ENCODE measurements at regions not wholly inside any gene's neighbourhood (a gene's known extent, or its start where the extent isn't known, plus 50 kb on each side); places are given as distances from the start of the nearest gene placed in this dataset.

- Histone ChIP-seq H3K4me1 (ENCODE audit: control insufficient read depth, insufficient read depth, low read length) (no peaks in the 10 kb centered on the region), H3K9me3 (ENCODE audit: control insufficient read depth, low read length) (no peaks in the 10 kb centered on the region), H3K27me3 (ENCODE audit: control insufficient read depth, insufficient read depth, low read length) (no peaks in the 10 kb centered on the region), H3K9ac (ENCODE audit: low read length) (no peak overlapping the region), H3K36me3 (ENCODE audit: control insufficient read depth, insufficient read depth, low read length) (no peaks in the 10 kb centered on the region), H3K4me3 (ENCODE audit: low read length) (no peak overlapping the region)
Measured at GRCh38 chr10:128940081-128940480, 527.0 kb upstream of the MGMT start.

DNA sequence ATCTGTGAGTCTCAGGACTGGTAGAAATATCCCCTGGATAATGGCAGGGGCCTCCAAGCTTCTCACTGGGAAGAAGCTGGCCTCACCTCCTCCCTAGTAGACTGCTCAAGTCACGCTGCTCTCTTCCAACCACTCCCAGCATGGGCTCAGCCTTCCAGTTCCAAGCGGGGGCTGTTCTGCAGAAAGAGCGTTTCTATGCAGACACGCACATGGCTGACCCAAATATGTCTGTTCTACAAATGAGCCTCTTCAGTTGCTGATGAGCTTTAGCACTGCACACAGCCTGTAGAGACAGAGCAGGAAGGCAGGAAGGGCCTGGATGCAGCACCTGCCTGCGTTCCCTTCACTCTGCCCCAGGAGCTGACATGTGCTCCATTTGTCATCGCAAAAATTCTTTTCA lies 523.9 kb upstream of the MGMT start:
- Histone ChIP-seq H3K36me3 (ENCODE audit: control insufficient read depth, insufficient read depth, low read length) (no peaks in the 10 kb centered on the region), H3K4me1 (ENCODE audit: control insufficient read depth, insufficient read depth, low read length) (no peaks in the 10 kb centered on the region), H3K9ac (ENCODE audit: low read length) (no peak overlapping the region)

GRCh38 chr10:128945398-128945797 lies 521.6 kb upstream of the MGMT start:
- H3K4me1 ChIP-seq (ENCODE audit: control insufficient read depth, insufficient read depth, low read length), result no peaks in the 10 kb centered on the region
- H3K36me3 ChIP-seq (ENCODE audit: control insufficient read depth, insufficient read depth, low read length), result no peaks in the 10 kb centered on the region
- H3K27me3 ChIP-seq (ENCODE audit: control insufficient read depth, insufficient read depth, low read length), result no peaks in the 10 kb centered on the region
- H3K9me3 ChIP-seq (ENCODE audit: control insufficient read depth, low read length), result no peaks in the 10 kb centered on the region
- no peak overlapping the region for H3K4me3 ChIP-seq (ENCODE audit: low read length)
- no peak overlapping the region for H3K9ac ChIP-seq (ENCODE audit: low read length)

More for the DNA sequence above, 523.9 kb upstream of the MGMT start:
- no peaks in the 10 kb centered on the region for H3K27me3 ChIP-seq (ENCODE audit: control insufficient read depth, insufficient read depth, low read length)
- H3K9me3 ChIP-seq (ENCODE audit: control insufficient read depth, low read length), result no peaks in the 10 kb centered on the region
- no peak overlapping the region for H3K4me3 ChIP-seq (ENCODE audit: low read length)

- no peaks in the 10 kb centered on the region for H3K4me1 ChIP-seq (ENCODE audit: control insufficient read depth, insufficient read depth, low read length)
- H3K9ac ChIP-seq (ENCODE audit: low read length), result no peak overlapping the region
- H3K4me3 ChIP-seq (ENCODE audit: low read length), result no peak overlapping the region
- no peaks in the 10 kb centered on the region for H3K27me3 ChIP-seq (ENCODE audit: control insufficient read depth, insufficient read depth, low read length)
- no peaks in the 10 kb centered on the region for H3K9me3 ChIP-seq (ENCODE audit: control insufficient read depth, low read length)
- no peaks in the 10 kb centered on the region for H3K36me3 ChIP-seq (ENCODE audit: control insufficient read depth, insufficient read depth, low read length)
Measured at GRCh38 chr10:128950159-128950915, 516.7 kb upstream of the MGMT start.

DNA sequence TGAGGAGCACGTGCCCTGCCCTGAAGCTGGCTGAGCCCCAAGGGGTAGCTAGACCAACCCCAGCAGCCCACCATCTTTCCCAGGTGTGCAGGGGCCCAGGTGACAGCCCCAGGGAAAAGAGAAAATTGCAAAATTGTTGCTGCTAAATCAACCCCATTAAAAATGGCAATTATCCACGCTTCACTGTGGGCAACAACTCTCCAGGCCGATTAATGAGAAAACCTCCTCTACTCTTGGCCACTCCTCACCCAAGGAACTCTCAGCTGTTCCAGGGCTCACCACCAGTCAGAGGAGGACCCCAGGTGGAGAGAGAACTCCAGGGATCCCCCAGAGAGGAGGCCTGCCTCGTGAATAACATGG lies 516.1 kb upstream of the MGMT start:
- Histone ChIP-seq H3K4me3 (ENCODE audit: low read length) (no peak overlapping the region), H3K4me1 (ENCODE audit: control insufficient read depth, insufficient read depth, low read length) (no peaks in the 10 kb centered on the region), H3K27me3 (ENCODE audit: control insufficient read depth, insufficient read depth, low read length) (no peaks in the 10 kb centered on the region), H3K9me3 (ENCODE audit: control insufficient read depth, low read length) (no peaks in the 10 kb centered on the region), H3K36me3 (ENCODE audit: control insufficient read depth, insufficient read depth, low read length) (no peaks in the 10 kb centered on the region), H3K9ac (ENCODE audit: low read length) (no peak overlapping the region)

GRCh38 chr10:128952856-128953255 lies 514.2 kb upstream of the MGMT start:
- no peaks in the 10 kb centered on the region for H3K9me3 ChIP-seq (ENCODE audit: control insufficient read depth, low read length)
- H3K4me1 ChIP-seq (ENCODE audit: control insufficient read depth, insufficient read depth, low read length), result no peaks in the 10 kb centered on the region
- H3K36me3 ChIP-seq (ENCODE audit: control insufficient read depth, insufficient read depth, low read length), result no peaks in the 10 kb centered on the region
- H3K27me3 ChIP-seq (ENCODE audit: control insufficient read depth, insufficient read depth, low read length), result no peaks in the 10 kb centered on the region
- H3K4me3 ChIP-seq (ENCODE audit: low read length), result no peak overlapping the region
- no peak overlapping the region for H3K9ac ChIP-seq (ENCODE audit: low read length)

- Histone ChIP-seq H3K9ac (ENCODE audit: low read length) (no peak overlapping the region), H3K4me3 (ENCODE audit: low read length) (no peak overlapping the region), H3K9me3 (ENCODE audit: control insufficient read depth, low read length) (no peaks in the 10 kb centered on the region), H3K4me1 (ENCODE audit: control insufficient read depth, insufficient read depth, low read length) (no peaks in the 10 kb centered on the region), H3K36me3 (ENCODE audit: control insufficient read depth, insufficient read depth, low read length) (no peaks in the 10 kb centered on the region), H3K27me3 (ENCODE audit: control insufficient read depth, insufficient read depth, low read length) (no peaks in the 10 kb centered on the region)
Measured at GRCh38 chr10:128956149-128956548, 510.9 kb upstream of the MGMT start.

GRCh38 chr10:128957221-128957620 lies 509.8 kb upstream of the MGMT start:
- Histone ChIP-seq H3K9me3 (ENCODE audit: control insufficient read depth, low read length) (no peaks in the 10 kb centered on the region), H3K27me3 (ENCODE audit: control insufficient read depth, insufficient read depth, low read length) (no peaks in the 10 kb centered on the region), H3K36me3 (ENCODE audit: control insufficient read depth, insufficient read depth, low read length) (no peaks in the 10 kb centered on the region), H3K4me3 (ENCODE audit: low read length) (no peak overlapping the region), H3K9ac (ENCODE audit: low read length) (no peak overlapping the region), H3K4me1 (ENCODE audit: control insufficient read depth, insufficient read depth, low read length) (no peaks in the 10 kb centered on the region)

GRCh38 chr10:128958834-128959690 lies 508.0 kb upstream of the MGMT start:
- Histone ChIP-seq H3K9ac (ENCODE audit: low read length) (no peak overlapping the region), H3K27me3 (ENCODE audit: control insufficient read depth, insufficient read depth, low read length) (no peaks in the 10 kb centered on the region), H3K4me1 (ENCODE audit: control insufficient read depth, insufficient read depth, low read length) (no peaks in the 10 kb centered on the region), H3K36me3 (ENCODE audit: control insufficient read depth, insufficient read depth, low read length) (no peaks in the 10 kb centered on the region), H3K4me3 (ENCODE audit: low read length) (no peak overlapping the region), H3K9me3 (ENCODE audit: control insufficient read depth, low read length) (no peaks in the 10 kb centered on the region)

GRCh38 chr10:128959746-128960145 lies 507.3 kb upstream of the MGMT start:
- Histone ChIP-seq H3K27me3 (ENCODE audit: control insufficient read depth, insufficient read depth, low read length) (no peaks in the 10 kb centered on the region), H3K4me3 (ENCODE audit: low read length) (no peak overlapping the region), H3K36me3 (ENCODE audit: control insufficient read depth, insufficient read depth, low read length) (no peaks in the 10 kb centered on the region), H3K4me1 (ENCODE audit: control insufficient read depth, insufficient read depth, low read length) (no peaks in the 10 kb centered on the region), H3K9me3 (ENCODE audit: control insufficient read depth, low read length) (no peaks in the 10 kb centered on the region), H3K9ac (ENCODE audit: low read length) (no peak overlapping the region)

DNA sequence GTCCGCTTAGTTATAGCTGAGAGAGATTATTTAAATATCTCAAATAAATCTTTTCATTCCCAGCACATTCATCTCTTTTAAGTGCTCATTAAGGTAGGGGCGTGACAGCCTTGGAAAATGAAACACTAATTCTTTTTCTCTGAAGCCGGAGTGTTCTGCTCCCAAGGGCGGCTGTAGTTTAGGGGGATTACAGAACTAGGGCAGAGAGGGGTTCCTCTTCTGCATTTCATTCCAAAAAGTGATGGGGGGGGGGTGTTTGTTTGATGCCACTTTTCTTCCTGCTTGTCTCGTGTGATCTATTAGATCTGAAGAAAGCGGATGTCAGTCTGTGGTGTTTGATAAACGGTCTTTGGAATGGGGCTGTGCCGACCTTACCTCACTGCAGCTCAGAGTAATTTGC lies 506.5 kb upstream of the MGMT start:
- H3K9me3 ChIP-seq (ENCODE audit: control insufficient read depth, low read length), result no peaks in the 10 kb centered on the region
- no peaks in the 10 kb centered on the region for H3K4me1 ChIP-seq (ENCODE audit: control insufficient read depth, insufficient read depth, low read length)
- H3K27me3 ChIP-seq (ENCODE audit: control insufficient read depth, insufficient read depth, low read length), result no peaks in the 10 kb centered on the region
- H3K4me3 ChIP-seq (ENCODE audit: low read length), result no peak overlapping the region
- no peak overlapping the region for H3K9ac ChIP-seq (ENCODE audit: low read length)
- no peaks in the 10 kb centered on the region for H3K36me3 ChIP-seq (ENCODE audit: control insufficient read depth, insufficient read depth, low read length)

GRCh38 chr10:128962182-128962581 lies 504.9 kb upstream of the MGMT start:
- Histone ChIP-seq H3K4me1 (ENCODE audit: control insufficient read depth, insufficient read depth, low read length) (no peaks in the 10 kb centered on the region), H3K9ac (ENCODE audit: low read length) (no peak overlapping the region), H3K27me3 (ENCODE audit: control insufficient read depth, insufficient read depth, low read length) (no peaks in the 10 kb centered on the region), H3K9me3 (ENCODE audit: control insufficient read depth, low read length) (no peaks in the 10 kb centered on the region), H3K36me3 (ENCODE audit: control insufficient read depth, insufficient read depth, low read length) (no peaks in the 10 kb centered on the region), H3K4me3 (ENCODE audit: low read length) (no peak overlapping the region)

All from mucosa of stomach (tissue), 1 donor.